GM23338 (cell line): ENCODE measurements at regions not wholly inside any gene's neighbourhood (a gene's known extent, or its start where the extent isn't known, plus 50 kb on each side); places are given as distances from the start of the nearest gene placed in this dataset.

Experiments
- ATAC-seq: fragments of 200-7000 bp; cut with Tn5 transposase; 3 replicates; pipeline ENCODE4 v1.9.1; 2020
- DNase-seq: peaks from one replicate; pipeline ENCODE4 v3.0.0-alpha.2; 2015; ENCODE audit warnings: low spot score
- H2AFZ ChIP-seq: fragments of 200-600 bp; sonication (generic); 2 replicates; pipeline ENCODE4 v1.8.0; 2016; ENCODE audit warnings: antibody characterized with exemption, mild to moderate bottlenecking, moderate library complexity
- H3F3A ChIP-seq: fragments of 200-600 bp; sonication (generic); replicated peaks from 2 replicates; pipeline ENCODE4 v1.8.0; 2017; ENCODE audit warnings: antibody characterized with exemption, mixed run types, low read depth
- H3K27ac ChIP-seq: fragments of 200-600 bp; sonication (generic); 2 replicates; pipeline ENCODE4 v1.6.1; 2016; ENCODE audit warnings: low read depth
- H3K27me3 ChIP-seq: fragments of 200-600 bp; sonication (generic); 2 replicates; pipeline ENCODE4 v1.8.0; 2016; ENCODE audit warnings: mild to moderate bottlenecking, mixed run types, moderate library complexity; ENCODE audit not compliant: insufficient read depth
- H3K36me3 ChIP-seq: fragments of 200-600 bp; sonication (generic); 2 replicates; pipeline ENCODE4 v1.8.0; 2016; ENCODE audit warnings: mild to moderate bottlenecking; ENCODE audit not compliant: insufficient read depth
- H3K4me1 ChIP-seq: fragments of 200-600 bp; sonication (generic); 2 replicates; pipeline ENCODE4 v1.8.0; 2016; ENCODE audit warnings: mild to moderate bottlenecking, moderate library complexity; ENCODE audit not compliant: insufficient read depth
- H3K4me2 ChIP-seq: fragments of 200-600 bp; sonication (generic); 2 replicates; pipeline ENCODE4 v1.7.1; 2017; ENCODE audit warnings: mixed run types
- H3K4me3 ChIP-seq: fragments of 200-600 bp; sonication (generic); 2 replicates; pipeline ENCODE4 v1.6.1; 2016; ENCODE audit warnings: mixed run types
- H3K79me2 ChIP-seq: fragments of 200-600 bp; sonication (generic); replicated peaks from 2 replicates; pipeline ENCODE4 v1.8.0; 2017; ENCODE audit warnings: mild to moderate bottlenecking; ENCODE audit not compliant: insufficient read depth
- H3K9me2 ChIP-seq: fragments of 200-600 bp; sonication (generic); 2 replicates; pipeline ENCODE4 v1.8.0; 2017; ENCODE audit not compliant: insufficient read depth
- H4K20me1 ChIP-seq: fragments of 200-600 bp; sonication (generic); replicated peaks from 2 replicates; pipeline ENCODE4 v1.8.0; 2017; ENCODE audit warnings: mild to moderate bottlenecking; ENCODE audit not compliant: insufficient read depth
- H3K27ac Mint-ChIP-seq: 2 replicates; pipeline ENCODE4 v1.8.0; 2020; ENCODE audit warnings: inconsistent platforms, mild to moderate bottlenecking, moderate library complexity, mixed read lengths
- H3K27me3 Mint-ChIP-seq: 3 replicates; pipeline ENCODE4 v1.8.0; 2022; ENCODE audit warnings: low read depth, mild to moderate bottlenecking, moderate library complexity, mixed read lengths, inconsistent platforms; ENCODE audit not compliant: insufficient read depth, poor library complexity
- H3K36me3 Mint-ChIP-seq: 3 replicates; pipeline ENCODE4 v1.8.0; 2021; ENCODE audit warnings: low read depth, mild to moderate bottlenecking, inconsistent platforms, moderate library complexity, mixed read lengths
- H3K4me1 Mint-ChIP-seq: 3 replicates; pipeline ENCODE4 v1.8.0; 2020; ENCODE audit warnings: mild to moderate bottlenecking, inconsistent platforms, mixed read lengths
- H3K4me3 Mint-ChIP-seq: 3 replicates; pipeline ENCODE4 v1.8.0; 2021; ENCODE audit warnings: moderate library complexity, mild to moderate bottlenecking, inconsistent platforms, mixed read lengths
- H3K9me3 Mint-ChIP-seq: 3 replicates; pipeline ENCODE4 v1.8.0; 2020; ENCODE audit warnings: moderate library complexity, mild to moderate bottlenecking, inconsistent platforms, mixed read lengths
- CREB1 ChIP-seq: fragments of 250-450 bp; sonication (Bioruptor Pico); IDR thresholded peaks from 2 replicates; pipeline ENCODE4 v1.5.0; 2020; ENCODE audit warnings: low read depth, mild to moderate bottlenecking, moderate library complexity
- CTCF ChIP-seq, 2 experiments: fragments of 200-600 bp in 1 of 2; sonication (generic) in 1 of 2; conservative IDR thresholded peaks; 2 replicates each; pipeline versions ENCODE4 v1.5.1 to v1.6.1; 2016 to 2017; ENCODE audit warnings: antibody characterized with exemption in 2 of 2, low read depth in 2 of 2, mild to moderate bottlenecking in 2 of 2, moderate library complexity in 1 of 2
- ETS1 ChIP-seq: IDR thresholded peaks from 2 replicates; pipeline ENCODE4 v1.6.1; 2016; ENCODE audit warnings: antibody characterized with exemption
- EZH2 ChIP-seq: fragments of 200-600 bp; sonication (generic); IDR thresholded peaks from one replicate; pipeline ENCODE4 v1.8.0; 2017; ENCODE audit warnings: antibody characterized with exemption, mild to moderate bottlenecking, low read depth; ENCODE audit not compliant: unreplicated experiment
- EZH2phosphoT487 ChIP-seq: fragments of 200-600 bp; sonication (generic); IDR thresholded peaks from one replicate; pipeline ENCODE4 v1.8.1; 2018; ENCODE audit warnings: antibody characterized with exemption; ENCODE audit not compliant: unreplicated experiment
- JUNB ChIP-seq: IDR thresholded peaks from one replicate; pipeline ENCODE4 v1.6.1; 2016; ENCODE audit warnings: antibody characterized with exemption; ENCODE audit not compliant: unreplicated experiment
- NANOG ChIP-seq: IDR thresholded peaks from 2 replicates; pipeline ENCODE4 v1.6.1; 2016; ENCODE audit warnings: antibody characterized with exemption, borderline replicate concordance
- POLR2AphosphoS5 ChIP-seq: IDR thresholded peaks from 2 replicates; pipeline ENCODE4 v1.6.1; 2016; ENCODE audit warnings: antibody characterized with exemption, low read depth
- REST ChIP-seq: IDR thresholded peaks from one replicate; pipeline ENCODE4 v1.6.1; 2018; ENCODE audit warnings: antibody characterized with exemption; ENCODE audit not compliant: unreplicated experiment
- STAT1 ChIP-seq: IDR thresholded peaks from one replicate; pipeline ENCODE4 v1.6.1; 2016; ENCODE audit warnings: antibody characterized with exemption; ENCODE audit not compliant: unreplicated experiment
- ZNF114 ChIP-seq: fragments of 250-450 bp; sonication (Bioruptor Pico); IDR thresholded peaks from 2 replicates; pipeline ENCODE4 v1.5.0; 2020; ENCODE audit warnings: mild to moderate bottlenecking, moderate library complexity
- ZNF331 ChIP-seq: fragments of 250-450 bp; sonication (Bioruptor Pico); IDR thresholded peaks from 2 replicates; pipeline ENCODE4 v1.5.0; 2020; ENCODE audit warnings: low read depth, mild to moderate bottlenecking, moderate library complexity

GRCh38 chr6:12528136-12528535 is 188.4 kb upstream of the PHACTR1 start (continued):
- no peak for TF ChIP-seq ETS1
- TF ChIP-seq STAT1 = no peak
- TF ChIP-seq ZNF331 = no peak
- TF ChIP-seq EZH2 = no peak
- no peak for TF ChIP-seq NANOG

- Histone ChIP-seq H3K4me3 (no peak overlapping the region), H4K20me1 (no peaks in the 10 kb centered on the region), H3K79me2 (no peaks in the 10 kb centered on the region), H3F3A (no peaks in the 10 kb centered on the region), H3K27ac (no peak overlapping the region), H3K9me2 (0 out of 2 replicates have a peak, but pooled peaks cover 2% of the 10 kb centered on the region), H3K4me1 (0 out of 2 replicates have a peak, but pooled peaks cover 7% of the 10 kb centered on the region), H3K36me3 (no peaks in the 10 kb centered on the region), H2AFZ (peak overlapping the region; percentile 85), H3K27me3 (no peaks in the 10 kb centered on the region), H3K4me2 (no peak overlapping the region)
- Mint-ChIP-seq H3K4me1 (peaks cover 7% of the 10 kb centered on the region), H3K9me3 (no peaks in the 10 kb centered on the region), H3K27me3 (peaks cover 1% of the 10 kb centered on the region), H3K27ac (no peak overlapping the region), H3K36me3 (no peaks in the 10 kb centered on the region), H3K4me3 (no peak overlapping the region)
- DNase-seq (no peak), ATAC-seq (no peak)
- no peak for TF ChIP-seq STAT1
- no peak for TF ChIP-seq CREB1 (CRISPR knock-in tag)
Measured at GRCh38 chr6:12528581-12529363, 187.8 kb upstream of the PHACTR1 start.

- H3K9me3 Mint-ChIP-seq = no peaks in the 10 kb centered on the region
- Histone ChIP-seq H3K27ac (no peak overlapping the region), H3K4me1 (0 out of 2 replicates have a peak, but pooled peaks cover 7% of the 10 kb centered on the region), H3K4me2 (no peak overlapping the region), H3F3A (no peaks in the 10 kb centered on the region), H3K36me3 (no peaks in the 10 kb centered on the region), H3K27me3 (no peaks in the 10 kb centered on the region), H3K4me3 (no peak overlapping the region), H4K20me1 (no peaks in the 10 kb centered on the region), H2AFZ (peak overlapping the region; percentile 86; the same call in 1 of the 2 replicates), H3K9me2 (no peaks in the 10 kb centered on the region), H3K79me2 (no peaks in the 10 kb centered on the region)
- no peak overlapping the region for H3K4me3 Mint-ChIP-seq
- H3K27ac Mint-ChIP-seq = no peak overlapping the region
- H3K27me3 Mint-ChIP-seq = peaks cover 4% of the 10 kb centered on the region
- DNase-seq (peak; percentile 11), ATAC-seq (peak; percentile 44; the same call in 2 of the 3 replicates)
- H3K4me1 Mint-ChIP-seq = peaks cover 7% of the 10 kb centered on the region
- no peaks in the 10 kb centered on the region for H3K36me3 Mint-ChIP-seq
- TF ChIP-seq EZH2phosphoT487 = no peak
- no peak for TF ChIP-seq CTCF (conservative IDR thresholded peaks at IDR 0.05; ENCODE audit: low read depth in 2 of 2)
- TF ChIP-seq ZNF114 (CRISPR knock-in tag) = no peak
- TF ChIP-seq NANOG = no peak
- no peak for TF ChIP-seq ETS1
- no peak for TF ChIP-seq JUNB
- no peak for TF ChIP-seq EZH2
- TF ChIP-seq ZNF331 = no peak
- TF ChIP-seq REST = no peak
- no peak for TF ChIP-seq STAT1
- TF ChIP-seq POLR2AphosphoS5 = no peak
Measured at GRCh38 chr6:12529364-12530019, 187.1 kb upstream of the PHACTR1 start.
